HCT116 (cell line): ENCODE measurements at regions not wholly inside any gene's neighbourhood (a gene's known extent, or its start where the extent isn't known, plus 50 kb on each side); places are given as distances from the start of the nearest gene placed in this dataset.

Experiments
- ATAC-seq: fragments of 200-7000 bp; cut with Tn5 transposase; 2 replicates; pipeline ENCODE4 v1.9.1; 2020; ENCODE audit warnings: mild to moderate bottlenecking, moderate library complexity
- BruUV-seq: library from RNA; stranded (reverse); fragments of 400-500 nt; replicated peaks from 2 replicates; lab custom pipeline; 2021; lab: Mats Ljungman, UMichigan
- CTCF ChIA-PET: fragments of 300-600 bp; sonication (Branson Sonifier 250); formaldehyde crosslinking; loops from one replicate; lab custom pipeline; 2021; ENCODE audit warnings: antibody characterized with exemption; lab: Charles Lee
- POLR2A ChIA-PET: fragments of 300-600, 350-600 bp; sonication (Branson Sonifier 250); formaldehyde crosslinking; loops from one replicate; lab custom pipeline; 2021; ENCODE audit warnings: antibody characterized with exemption; lab: Charles Lee
- RAD21 ChIA-PET, 2 experiments: fragments of 300-600 bp; sonication (Branson Sonifier 250); formaldehyde crosslinking; loops; one replicate each; lab custom pipeline; 2023; ENCODE audit warnings: low total read pairs in 2 of 2; ENCODE audit not compliant: uncharacterized antibody in 2 of 2, unreplicated experiment in 2 of 2, low non-redundant PET in 1 of 2; lab: Charles Lee
- DNase-seq: peaks from one replicate; pipeline ENCODE4 v3.0.0-alpha.2; 2010; ENCODE audit warnings: low read depth, low spot score
- H2AFZ ChIP-seq: fragments of 200-600 bp; shearing (Covaris generic), sonication (generic); 2 replicates; pipeline ENCODE4 v1.6.1; 2017; ENCODE audit warnings: low read depth, mixed run types, mixed read lengths, antibody characterized with exemption, low read length; ENCODE audit not compliant: poor library complexity, severe bottlenecking
- H3K27ac ChIP-seq: 2 replicates; pipeline ENCODE4 v1.5.1; 2012; ENCODE audit warnings: low read depth, low read length
- H3K27me3 ChIP-seq: fragments of 200-600 bp; sonication (generic); 2 replicates; pipeline ENCODE4 v1.6.1; 2016; ENCODE audit warnings: mixed run types, low read length, mixed read lengths; ENCODE audit not compliant: insufficient read depth
- H3K36me3 ChIP-seq, 2 experiments: fragments of 200-500 bp in 1 of 2; fragments of 200-600 bp in 1 of 2; sonication (Bioruptor generic) in 1 of 2; sonication (generic) in 1 of 2; 2 replicates each; pipeline versions ENCODE4 v1.5.1 to v1.6.1; 2014 to 2016; ENCODE audit warnings: low read length in 2 of 2, inconsistent platforms in 1 of 2, mixed read lengths in 1 of 2, mixed run types in 1 of 2; ENCODE audit not compliant: insufficient read depth in 2 of 2, control insufficient read depth in 1 of 2
- H3K4me1 ChIP-seq, 2 experiments: fragments of 200-600 bp in 1 of 2; sonication (generic) in 1 of 2; 2 replicates each; pipeline versions ENCODE4 v1.5.1 to v1.6.1; 2012 to 2017; ENCODE audit warnings: low read length in 2 of 2, inconsistent platforms in 1 of 2, mild to moderate bottlenecking in 1 of 2, mixed read lengths in 1 of 2, mixed run types in 1 of 2, moderate library complexity in 1 of 2; ENCODE audit not compliant: insufficient read depth in 2 of 2, control insufficient read depth in 1 of 2
- H3K4me2 ChIP-seq: fragments of 200-600 bp; sonication (generic); 2 replicates; pipeline ENCODE4 v1.6.1; 2017; ENCODE audit warnings: mixed run types, low read length, mixed read lengths
- H3K4me3 ChIP-seq, 2 experiments: fragments of 200-600 bp in 1 of 2; sonication (generic) in 1 of 2; replicated peaks in 1 of 2; 2 replicates each; pipeline ENCODE4 v1.5.1; 2011 to 2016; ENCODE audit warnings: low read length in 2 of 2, control low read depth in 1 of 2, low read depth in 1 of 2, mild to moderate bottlenecking in 1 of 2, mixed read lengths in 1 of 2, mixed run types in 1 of 2
- H3K79me2 ChIP-seq: fragments of 200-600 bp; sonication (generic); 2 replicates; pipeline ENCODE4 v1.6.1; 2017; ENCODE audit warnings: mild to moderate bottlenecking, mixed run types, low read length, moderate library complexity, mixed read lengths; ENCODE audit not compliant: insufficient read depth
- H3K9ac ChIP-seq: fragments of 200-600 bp; sonication (generic); 2 replicates; pipeline ENCODE4 v1.6.1; 2016; ENCODE audit warnings: low read length, mixed read lengths
- H3K9me2 ChIP-seq: fragments of 200-600 bp; sonication (generic), shearing (Covaris generic); 2 replicates; pipeline ENCODE4 v1.6.1; 2017; ENCODE audit warnings: mixed run types, mild to moderate bottlenecking, moderate library complexity; ENCODE audit not compliant: insufficient read depth
- H3K9me3 ChIP-seq, 2 experiments: fragments of 200-500 bp in 1 of 2; fragments of 200-600 bp in 1 of 2; sonication (Bioruptor generic) in 1 of 2; sonication (generic) in 1 of 2; 2 replicates each; pipeline ENCODE4 v1.6.1; 2014 to 2017; ENCODE audit warnings: low read length in 2 of 2, mixed read lengths in 2 of 2, inconsistent platforms in 1 of 2, low read depth in 1 of 2, mild to moderate bottlenecking in 1 of 2, mixed run types in 1 of 2, moderate library complexity in 1 of 2; ENCODE audit not compliant: control insufficient read depth in 1 of 2, insufficient read depth in 1 of 2
- H4K20me1 ChIP-seq: fragments of 200-600 bp; sonication (generic), shearing (Covaris generic); 2 replicates; pipeline ENCODE4 v1.6.1; 2017; ENCODE audit warnings: mixed run types, mild to moderate bottlenecking, moderate library complexity; ENCODE audit not compliant: insufficient read depth
- ATF3 ChIP-seq: IDR thresholded peaks from 2 replicates; pipeline ENCODE4 v1.6.1; 2012
- CTCF ChIP-seq, 3 experiments: fragments of 200-600 bp in 1 of 3; sonication (generic) in 1 of 3; IDR thresholded peaks in 2 of 3; conservative IDR thresholded peaks in 1 of 3; 2 replicates each; pipeline ENCODE4 v1.5.1; 2012 to 2017; ENCODE audit warnings: low read depth in 2 of 3, low read length in 2 of 3, antibody characterized with exemption in 1 of 3, borderline replicate concordance in 1 of 3, control low read depth in 1 of 3, mild to moderate bottlenecking in 1 of 3, mixed read lengths in 1 of 3, mixed run types in 1 of 3, moderate library complexity in 1 of 3; ENCODE audit not compliant: insufficient read depth in 1 of 3
- EZH2 ChIP-seq: fragments of 200-600 bp; sonication (generic); IDR thresholded peaks from 2 replicates; pipeline ENCODE4 v1.6.1; 2017; ENCODE audit warnings: antibody characterized with exemption, mixed run types
- EZH2phosphoT487 ChIP-seq: fragments of 200-600 bp; IDR thresholded peaks from 2 replicates; pipeline ENCODE4 v1.6.1; 2018; ENCODE audit warnings: antibody characterized with exemption, borderline replicate concordance
- JUND ChIP-seq: IDR thresholded peaks from 2 replicates; pipeline ENCODE4 v1.6.1; 2012
- POLR2A ChIP-seq: IDR thresholded peaks from 2 replicates; pipeline ENCODE4 v1.7.0; 2011; ENCODE audit warnings: borderline replicate concordance; ENCODE audit not compliant: insufficient read depth, insufficient read length; ENCODE audit errors: extremely low read depth
- POLR2AphosphoS5 ChIP-seq: IDR thresholded peaks from 2 replicates; pipeline ENCODE4 v1.6.1; 2011; ENCODE audit warnings: mild to moderate bottlenecking, low read depth, low read length, moderate library complexity
- REST ChIP-seq: IDR thresholded peaks from 2 replicates; pipeline ENCODE4 v1.6.1; 2012; ENCODE audit warnings: low read depth
- SP1 ChIP-seq: IDR thresholded peaks from 2 replicates; pipeline ENCODE4 v1.6.1; 2012; ENCODE audit warnings: low read depth
- SRF ChIP-seq: IDR thresholded peaks from 2 replicates; pipeline ENCODE4 v1.6.1; 2012; ENCODE audit warnings: low read depth
- ZBTB33 ChIP-seq: IDR thresholded peaks from 2 replicates; pipeline ENCODE4 v1.6.1; 2011; ENCODE audit warnings: mild to moderate bottlenecking, low read length, moderate library complexity; ENCODE audit not compliant: insufficient replicate concordance; ENCODE audit errors: extremely low read depth
- ZFX ChIP-seq: fragments of 450-650 bp; IDR thresholded peaks from 2 replicates; pipeline ENCODE4 v1.6.1; 2017
- ZNF274 ChIP-seq: fragments of 200-500 bp; sonication (Bioruptor generic); IDR thresholded peaks from 2 replicates; pipeline ENCODE4 v1.6.1; 2014; ENCODE audit warnings: mild to moderate bottlenecking, low read depth, low read length, inconsistent platforms
- intact Hi-C: fragments of 100-400 bp; cut with micrococcal nuclease; formaldehyde crosslinking; loops from 2 replicates; pipeline ENCODE4 v1.10.0; 2022

- Histone ChIP-seq H3K79me2 (no peaks in the 10 kb centered on the region), H3K4me3 (no peak overlapping the region), H3K27me3 (no peaks in the 10 kb centered on the region), H3K9me2 (no peaks in the 10 kb centered on the region), H3K36me3 (no peaks in the 10 kb centered on the region), H2AFZ (no peak overlapping the region), H3K4me2 (no peak overlapping the region), H3K4me1 (no peaks in the 10 kb centered on the region), H3K9me3 (no peaks in the 10 kb centered on the region), H3K27ac (no peak overlapping the region), H3K9ac (no peak overlapping the region), H4K20me1 (no peaks in the 10 kb centered on the region)
- BruUV-seq = no TSS peak
- CTCF ChIA-PET = no interaction called here
- TF ChIP-seq SRF (no peak), ZFX (no peak), POLR2AphosphoS5 (no peak), EZH2phosphoT487 (no peak), EZH2 (no peak), JUND (no peak), ATF3 (no peak), ZBTB33 (no peak), ZNF274 (no peak), REST (no peak), SP1 (no peak), POLR2A (no peak), CTCF (IDR thresholded peaks at IDR 0.05 in 2 of 3, conservative IDR thresholded peaks at IDR 0.05 in 1 of 3; ENCODE audit: borderline replicate concordance in 1 of 3, insufficient read depth in 1 of 3, low read depth in 2 of 3, low read length in 2 of 3) (no peak)
- no peak for ATAC-seq
- DNase-seq = no peak
- RAD21 ChIA-PET = no interaction called here
- intact Hi-C loops = no loop called here
- POLR2A ChIA-PET = no interaction called here
Measured at GRCh38 chr6:63149730-63150129, 61.5 kb upstream of the FKBP1C start.
